Lung (tissue), 11 donors: ENCODE measurements at regions not wholly inside any gene's neighbourhood (a gene's known extent, or its start where the extent isn't known, plus 50 kb on each side); places are given as distances from the start of the nearest gene placed in this dataset.

ENCODE experiments used
- ATAC-seq: fragments of 200-7000 bp; cut with Tn5 transposase; one replicate; pipeline ENCODE4 v1.9.1; 2020; ENCODE audit warnings: moderate number of reproducible peaks; ENCODE audit not compliant: insufficient read depth, low FRiP score
- DNase-seq, 3 donors: peaks; one replicate each; pipeline ENCODE4 v3.0.0-alpha.2; 2013 to 2017
- H3K27ac ChIP-seq, 2 donors: one replicate each; pipeline ENCODE4 v1.5.1; 2013; ENCODE audit warnings: mild to moderate bottlenecking in 2 of 2, moderate library complexity in 2 of 2, control low read depth in 1 of 2, inconsistent platforms in 1 of 2, low read depth in 1 of 2, low read length in 1 of 2
- H3K27me3 ChIP-seq, 3 donors: one replicate each; pipeline ENCODE4 v1.5.1; 2013; ENCODE audit warnings: low read length in 2 of 3; ENCODE audit not compliant: control insufficient read depth in 3 of 3, insufficient read depth in 3 of 3
- H3K36me3 ChIP-seq, 4 donors: one replicate each; pipeline ENCODE4 v1.5.1; 2013; ENCODE audit warnings: low read length in 4 of 4, mild to moderate bottlenecking in 1 of 4, moderate library complexity in 1 of 4; ENCODE audit not compliant: control insufficient read depth in 4 of 4, insufficient read depth in 4 of 4
- H3K4me1 ChIP-seq, 5 donors: one replicate each; pipeline ENCODE4 v1.5.1; 2013; ENCODE audit warnings: low read length in 5 of 5, mild to moderate bottlenecking in 2 of 5, moderate library complexity in 1 of 5; ENCODE audit not compliant: control insufficient read depth in 5 of 5, insufficient read depth in 5 of 5
- H3K4me3 ChIP-seq: one replicate; pipeline ENCODE4 v1.5.1; 2013; ENCODE audit warnings: mild to moderate bottlenecking, control low read depth, moderate library complexity
- H3K9ac ChIP-seq, 2 donors: one replicate each; pipeline ENCODE4 v1.5.1; 2013; ENCODE audit warnings: low read length in 2 of 2, control low read depth in 1 of 2; ENCODE audit not compliant: insufficient read depth in 1 of 2
- H3K9me3 ChIP-seq, 4 donors: one replicate each; pipeline ENCODE4 v1.5.1; 2013; ENCODE audit warnings: low read length in 3 of 4, mild to moderate bottlenecking in 1 of 4, moderate library complexity in 1 of 4; ENCODE audit not compliant: control insufficient read depth in 4 of 4, insufficient read depth in 3 of 4
- WGBS, 2 donors: extraction: QIAGEN DNeasy Blood & Tissue Kit; methylation state at CpG; one replicate each; pipeline ENCODE4 v1.1.7; 2013; 5-methylcytosine and 5-hydroxymethylcytosine counted together
- TF ChIP-seq, protein P1 (sequence below): IDR thresholded peaks from 2 replicates; pipeline ENCODE4 v1.5.1; 2012; ENCODE audit warnings: mild to moderate bottlenecking; ENCODE audit errors: control extremely low read depth, extremely low read depth
- donor health status: control.
- donor health status: control.
- donor health status: Bipolar disorder and iron deficiency.
- donor health status: healthy.
- donor health status: DM: yes; HTN: yes; CAD: no.

DNA sequence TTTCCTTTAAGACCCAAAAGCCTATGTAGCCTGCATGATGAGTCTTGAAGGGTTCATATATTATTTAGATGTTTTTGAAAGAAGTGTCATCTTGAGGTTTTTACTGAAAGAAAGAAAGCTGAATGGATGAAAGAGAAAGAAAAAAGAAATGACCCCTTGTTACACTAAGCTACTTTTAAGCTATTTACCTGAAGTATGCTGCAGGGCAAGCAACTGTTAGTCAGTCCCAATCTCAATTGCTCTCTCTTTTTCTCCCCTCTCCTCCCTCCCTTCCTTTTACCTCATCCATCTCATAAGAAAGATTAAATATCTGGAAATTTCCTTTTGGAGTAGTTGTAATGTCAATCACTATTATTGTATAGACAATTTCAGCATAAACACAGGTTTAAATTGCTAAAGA is 512.4 kb downstream of the TMTC2 start:
- TF ChIP-seq, protein P1, sequence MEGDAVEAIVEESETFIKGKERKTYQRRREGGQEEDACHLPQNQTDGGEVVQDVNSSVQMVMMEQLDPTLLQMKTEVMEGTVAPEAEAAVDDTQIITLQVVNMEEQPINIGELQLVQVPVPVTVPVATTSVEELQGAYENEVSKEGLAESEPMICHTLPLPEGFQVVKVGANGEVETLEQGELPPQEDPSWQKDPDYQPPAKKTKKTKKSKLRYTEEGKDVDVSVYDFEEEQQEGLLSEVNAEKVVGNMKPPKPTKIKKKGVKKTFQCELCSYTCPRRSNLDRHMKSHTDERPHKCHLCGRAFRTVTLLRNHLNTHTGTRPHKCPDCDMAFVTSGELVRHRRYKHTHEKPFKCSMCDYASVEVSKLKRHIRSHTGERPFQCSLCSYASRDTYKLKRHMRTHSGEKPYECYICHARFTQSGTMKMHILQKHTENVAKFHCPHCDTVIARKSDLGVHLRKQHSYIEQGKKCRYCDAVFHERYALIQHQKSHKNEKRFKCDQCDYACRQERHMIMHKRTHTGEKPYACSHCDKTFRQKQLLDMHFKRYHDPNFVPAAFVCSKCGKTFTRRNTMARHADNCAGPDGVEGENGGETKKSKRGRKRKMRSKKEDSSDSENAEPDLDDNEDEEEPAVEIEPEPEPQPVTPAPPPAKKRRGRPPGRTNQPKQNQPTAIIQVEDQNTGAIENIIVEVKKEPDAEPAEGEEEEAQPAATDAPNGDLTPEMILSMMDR: no peak
- Histone ChIP-seq H3K36me3 (no peaks in the 10 kb centered on the region), H3K4me3 (no peak overlapping the region), H3K9me3 (peaks cover 0 to 3% (median 0%) of the 10 kb centered on the region in 4 donors), H3K4me1 (peaks cover 0 to 8% (median 0%) of the 10 kb centered on the region in 5 donors), H3K9ac (no peak overlapping the region), H3K27me3 (no peaks in the 10 kb centered on the region), H3K27ac (no peak overlapping the region)
- DNase-seq: no peak
- ATAC-seq: no peak

DNA sequence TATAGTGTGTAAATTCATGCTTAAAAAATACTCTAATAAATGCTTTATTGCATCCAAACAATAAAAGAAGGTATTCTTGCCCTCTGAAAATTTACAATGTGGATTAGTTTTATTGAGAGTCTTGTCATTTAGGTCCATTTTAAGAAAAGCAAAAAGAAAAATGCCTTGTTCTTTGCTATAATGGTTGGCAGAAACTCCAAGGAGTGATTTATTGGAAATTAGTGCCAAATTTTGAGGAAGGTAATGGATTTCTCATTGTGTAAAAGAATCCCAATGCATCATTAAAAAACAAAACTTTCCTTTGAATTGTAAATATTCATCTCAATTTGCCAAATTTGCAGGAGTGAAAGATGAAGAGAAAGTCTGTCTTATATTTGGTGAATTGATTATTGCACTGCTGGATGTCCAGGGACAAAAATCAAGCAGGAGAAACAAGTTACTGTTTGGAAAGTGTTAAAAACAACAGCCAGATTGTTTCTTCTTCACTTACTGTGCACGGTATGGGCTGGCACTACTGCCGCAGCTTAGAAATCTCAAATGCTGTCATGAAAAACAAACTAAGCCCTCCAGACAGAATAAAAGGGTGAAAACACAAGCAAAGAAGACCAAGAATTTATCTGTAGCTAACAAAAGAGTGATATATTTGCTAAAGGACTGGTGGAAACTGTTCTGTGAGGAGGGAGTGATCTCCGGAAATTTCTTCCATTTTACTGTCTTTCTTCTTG is 511.7 kb downstream of the TMTC2 start:
- peaks cover 0 to 8% (median 0%) of the 10 kb centered on the region in 5 donors for H3K4me1 ChIP-seq
- H3K27ac ChIP-seq: no peak overlapping the region
- H3K36me3 ChIP-seq: no peaks in the 10 kb centered on the region
- TF ChIP-seq, protein P1: no peak
- peaks cover 0 to 3% (median 0%) of the 10 kb centered on the region in 4 donors for H3K9me3 ChIP-seq
- H3K4me3 ChIP-seq: no peak overlapping the region
- ATAC-seq (no peak), DNase-seq (peak in 2 of 3 donors; percentile 38 to 50)
- no peaks in the 10 kb centered on the region for H3K27me3 ChIP-seq
- no peak overlapping the region for H3K9ac ChIP-seq
- 24 to 40% methylated on average over 3 of the region's 3 CpGs for WGBS, 2 donors

GRCh38 chr12:83197483-83197914 is 510.8 kb downstream of the TMTC2 start:
- H3K9ac ChIP-seq: no peak overlapping the region
- H3K9me3 ChIP-seq: peaks cover 0 to 6% (median 0%) of the 10 kb centered on the region in 4 donors
- no peak overlapping the region for H3K27ac ChIP-seq
- WGBS, 2 donors: 46 to 64% methylated on average over 4 of the region's 4 CpGs
- no peak for DNase-seq
- peaks cover 0 to 3% (median 0%) of the 10 kb centered on the region in 5 donors for H3K4me1 ChIP-seq
- TF ChIP-seq, protein P1: no peak
- no peaks in the 10 kb centered on the region for H3K36me3 ChIP-seq
- ATAC-seq: no peak
- no peaks in the 10 kb centered on the region for H3K27me3 ChIP-seq
- no peak overlapping the region for H3K4me3 ChIP-seq
